HG02973 (cell line): ENCODE measurements at regions not wholly inside any gene's neighbourhood (a gene's known extent, or its start where the extent isn't known, plus 50 kb on each side); places are given as distances from the start of the nearest gene placed in this dataset.

ENCODE experiments used
- ATAC-seq: cut with Tn5 transposase; IDR thresholded peaks from one replicate; pipeline ENCODE4 v1.9.1; 2021; ENCODE audit warnings: moderate library complexity; ENCODE audit not compliant: unreplicated experiment

- ATAC-seq: no peak
Measured at GRCh38 chr4:123455360-123455759, 58.8 kb downstream of the SPRY1 start.

GRCh38 chr4:123462007-123462406 lies 65.4 kb downstream of the SPRY1 start:
- ATAC-seq: no peak

DNA sequence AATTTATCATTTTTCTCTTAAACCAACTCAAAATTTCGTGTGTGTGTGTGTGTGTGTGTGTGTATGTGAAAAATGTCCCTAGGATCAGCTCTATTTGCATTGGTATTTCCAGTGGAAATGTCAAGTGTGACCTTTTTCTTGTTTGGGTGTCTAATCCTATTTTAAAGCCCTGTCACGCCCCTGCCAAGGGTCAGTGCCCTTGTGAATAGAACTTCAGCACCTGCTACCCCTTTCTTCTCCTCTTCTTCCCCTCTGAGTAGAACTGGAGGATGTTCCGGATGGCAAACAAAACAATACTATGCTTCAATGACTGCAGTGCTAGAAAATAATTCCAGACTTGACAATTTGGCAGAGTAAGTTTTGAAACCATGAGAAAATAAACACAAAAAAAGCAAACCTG lies 67.3 kb downstream of the SPRY1 start:
- no peak for ATAC-seq

DNA sequence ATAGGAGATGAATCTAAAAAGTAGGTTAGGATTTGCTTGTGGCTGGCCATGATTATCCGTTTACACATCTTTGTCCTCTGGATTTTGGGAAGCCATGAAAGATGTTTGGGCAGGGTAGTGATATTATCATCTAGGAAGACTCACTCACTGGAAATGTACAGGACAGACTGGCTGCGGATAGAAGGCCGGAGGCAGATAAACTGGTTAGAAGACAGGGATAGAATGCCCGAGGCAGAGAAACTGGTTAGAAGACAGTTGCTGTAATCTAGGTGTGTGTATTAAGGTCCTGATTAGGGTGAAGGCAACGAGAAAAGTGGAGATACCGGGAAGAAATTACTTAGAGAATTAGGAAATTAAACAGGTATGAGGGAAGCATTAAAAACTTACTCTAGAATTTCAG lies 68.8 kb downstream of the SPRY1 start:
- no peak for ATAC-seq

DNA sequence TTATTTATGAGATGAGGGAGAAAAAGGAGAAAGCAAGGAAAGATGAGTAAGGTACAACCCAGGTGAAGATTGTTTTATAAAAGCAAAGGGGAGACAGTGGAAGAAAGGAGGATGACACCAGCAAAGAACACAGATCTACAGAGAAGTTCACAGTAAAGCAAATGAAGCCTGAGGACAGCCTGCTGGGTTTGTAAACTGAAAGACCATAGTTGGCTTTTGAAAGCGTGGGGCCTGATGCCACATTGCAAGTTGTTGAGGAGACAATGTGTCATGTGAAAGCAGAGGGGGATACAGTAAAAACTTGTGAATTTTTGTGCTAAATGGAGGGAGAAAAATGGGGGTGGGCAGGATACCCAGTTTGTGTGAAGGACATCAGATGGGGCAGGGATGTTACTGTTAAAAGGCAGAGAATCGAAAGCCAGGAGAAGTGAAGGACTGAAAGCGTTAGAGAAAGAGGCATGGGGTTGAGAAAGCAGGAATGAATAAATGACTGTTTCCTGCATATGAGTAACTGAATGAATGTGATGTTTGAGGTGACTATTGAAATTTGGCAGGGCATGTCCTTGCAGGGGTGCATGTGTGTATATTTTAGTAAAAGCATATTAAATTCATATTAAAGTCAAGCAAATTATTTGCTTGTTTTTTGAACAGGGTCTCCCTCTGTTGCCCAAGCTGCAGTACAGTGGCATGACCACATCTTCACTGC lies 69.6 kb downstream of the SPRY1 start:
- no peak for ATAC-seq

GRCh38 chr4:123468479-123469031 lies 72.0 kb downstream of the SPRY1 start:
- no peak for ATAC-seq

DNA sequence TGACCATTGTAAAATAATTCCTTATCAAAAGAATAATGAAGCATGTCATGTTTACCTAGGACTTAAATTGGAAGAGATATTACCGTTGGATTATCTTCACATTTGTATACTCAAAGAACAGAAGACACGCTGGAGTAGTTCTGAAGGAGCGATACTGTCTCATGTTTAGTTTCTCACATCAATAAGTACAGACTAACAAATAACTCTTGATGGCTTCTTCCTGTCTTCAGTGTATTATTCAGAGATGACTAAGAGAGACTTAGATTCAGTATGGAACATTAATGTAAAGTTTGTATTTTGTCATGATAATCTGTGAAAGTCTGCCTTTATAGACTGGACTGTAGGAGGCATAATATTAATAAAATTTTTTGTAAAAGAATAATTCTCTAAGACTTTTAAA lies 72.7 kb downstream of the SPRY1 start:
- no peak for ATAC-seq

- no peak for ATAC-seq
Measured at GRCh38 chr4:123469696-123470095, 73.1 kb downstream of the SPRY1 start.

- ATAC-seq: no peak
Measured at GRCh38 chr4:123470640-123471039, 74.0 kb downstream of the SPRY1 start.

GRCh38 chr4:123471655-123472369 lies 75.2 kb downstream of the SPRY1 start:
- no peak for ATAC-seq

DNA sequence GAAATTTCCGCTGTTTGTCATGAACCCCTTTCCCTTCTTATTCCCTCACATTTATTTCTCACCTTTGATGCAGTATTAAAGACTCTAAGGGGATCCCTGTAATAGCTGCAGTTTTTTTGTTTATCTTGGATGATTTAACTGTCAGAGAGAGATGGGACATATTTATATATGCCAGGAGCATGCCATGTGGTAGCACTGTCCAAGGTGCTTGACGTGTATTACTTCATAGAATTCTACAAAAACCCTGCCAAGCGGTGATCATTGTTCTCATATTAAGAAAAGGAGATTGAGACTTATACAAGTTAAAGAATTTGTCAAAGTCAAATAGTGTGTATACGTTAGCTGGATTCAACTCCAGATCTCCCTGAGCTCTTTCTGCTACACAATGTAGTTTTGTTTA lies 78.2 kb downstream of the SPRY1 start:
- ATAC-seq: no peak

DNA sequence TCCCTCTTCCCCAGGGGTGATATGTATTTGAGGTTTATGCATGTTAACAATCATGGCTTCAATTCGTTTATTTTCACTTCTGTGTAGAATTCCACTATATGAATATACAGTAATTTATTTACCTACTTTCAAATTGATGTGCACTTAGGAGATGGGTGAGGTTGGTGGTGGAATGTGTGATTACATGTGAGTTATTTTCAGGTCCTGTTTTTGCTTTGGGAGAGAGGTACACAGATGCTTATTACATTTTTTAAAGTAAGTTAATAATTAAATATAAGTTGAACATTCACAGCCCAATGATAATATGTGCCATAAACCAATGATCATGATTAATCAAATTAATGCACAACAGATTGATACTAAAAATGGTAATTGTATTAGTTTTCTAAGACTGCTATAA lies 79.5 kb downstream of the SPRY1 start:
- no peak for ATAC-seq

GRCh38 chr4:123477711-123478209 lies 81.2 kb downstream of the SPRY1 start:
- ATAC-seq: no peak

DNA sequence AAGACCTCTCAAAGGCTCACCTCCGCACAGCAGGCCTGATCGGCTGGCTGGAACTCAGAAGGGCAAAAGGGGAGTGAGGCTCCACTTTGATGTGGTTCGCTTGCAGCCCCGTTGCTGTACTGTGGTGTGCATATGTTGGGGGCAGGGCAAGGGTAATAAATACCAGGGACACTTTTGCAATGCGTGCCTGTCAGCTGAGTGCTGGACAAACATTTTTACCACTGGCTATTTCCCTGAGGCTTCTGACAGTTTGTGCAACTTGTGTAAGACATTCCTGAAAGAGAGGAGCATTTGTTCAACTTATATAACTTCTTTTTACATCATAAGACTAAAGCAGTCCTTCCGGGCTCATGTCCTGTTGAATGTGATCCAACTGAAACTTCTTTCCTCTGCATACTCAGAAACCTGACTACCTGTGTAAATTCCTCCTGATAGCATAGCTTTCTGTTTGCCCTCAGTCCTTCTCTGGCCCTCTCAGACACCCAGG lies 82.3 kb downstream of the SPRY1 start:
- ATAC-seq: no peak

GRCh38 chr4:123479944-123480343 lies 83.3 kb downstream of the SPRY1 start:
- no peak for ATAC-seq

DNA sequence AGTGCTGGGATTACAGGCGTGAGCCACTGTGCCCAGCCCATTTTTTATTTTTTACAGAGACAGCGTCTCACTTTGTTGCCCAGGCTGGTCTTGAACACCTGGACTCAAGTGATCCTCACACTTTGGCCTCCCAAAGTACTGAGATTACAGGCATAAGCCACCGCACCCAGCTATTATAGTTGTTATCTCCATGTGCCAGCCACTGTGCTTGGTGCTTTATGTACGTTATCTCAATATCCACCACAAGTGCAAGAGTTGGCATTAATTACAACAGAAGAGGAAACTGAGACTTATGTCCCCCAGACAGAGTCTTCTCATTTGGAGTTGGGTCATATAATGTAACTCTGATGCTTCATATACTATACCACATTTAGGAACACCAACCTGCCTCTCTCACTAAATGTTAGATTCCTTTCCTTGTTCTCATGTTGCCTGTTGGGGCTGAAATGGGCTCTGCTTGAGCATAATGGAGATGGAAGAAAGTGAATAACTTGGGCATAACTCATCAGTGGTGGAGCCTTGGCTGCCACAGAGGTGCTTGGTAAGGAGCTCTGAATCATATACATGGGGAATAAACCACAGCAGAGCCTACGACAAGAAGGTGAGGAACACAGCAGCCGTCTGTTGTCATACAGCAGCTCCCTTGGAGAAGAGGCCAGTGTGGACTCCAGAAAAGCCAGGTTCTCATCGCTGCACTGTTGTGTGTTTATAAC lies 84.3 kb downstream of the SPRY1 start:
- no peak for ATAC-seq

DNA sequence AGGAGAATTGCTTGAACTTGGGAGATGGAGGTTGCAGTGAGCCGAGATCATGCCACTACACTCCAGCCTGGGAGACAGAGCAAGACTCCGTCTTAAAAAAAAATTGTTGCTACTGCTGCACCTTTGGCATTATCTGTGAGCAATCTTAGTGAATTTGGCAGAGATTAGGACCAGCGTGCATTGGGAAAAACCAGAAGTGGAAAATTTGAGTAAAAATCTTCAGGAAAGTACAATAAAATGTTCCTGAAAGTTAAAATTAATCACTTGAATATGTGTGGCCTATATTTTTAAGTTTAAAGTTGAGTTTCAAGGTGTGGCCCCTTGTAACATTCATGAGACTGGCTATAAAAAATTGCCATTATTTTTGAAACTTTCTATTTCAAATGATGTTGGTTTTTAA lies 85.1 kb downstream of the SPRY1 start:
- ATAC-seq: no peak

DNA sequence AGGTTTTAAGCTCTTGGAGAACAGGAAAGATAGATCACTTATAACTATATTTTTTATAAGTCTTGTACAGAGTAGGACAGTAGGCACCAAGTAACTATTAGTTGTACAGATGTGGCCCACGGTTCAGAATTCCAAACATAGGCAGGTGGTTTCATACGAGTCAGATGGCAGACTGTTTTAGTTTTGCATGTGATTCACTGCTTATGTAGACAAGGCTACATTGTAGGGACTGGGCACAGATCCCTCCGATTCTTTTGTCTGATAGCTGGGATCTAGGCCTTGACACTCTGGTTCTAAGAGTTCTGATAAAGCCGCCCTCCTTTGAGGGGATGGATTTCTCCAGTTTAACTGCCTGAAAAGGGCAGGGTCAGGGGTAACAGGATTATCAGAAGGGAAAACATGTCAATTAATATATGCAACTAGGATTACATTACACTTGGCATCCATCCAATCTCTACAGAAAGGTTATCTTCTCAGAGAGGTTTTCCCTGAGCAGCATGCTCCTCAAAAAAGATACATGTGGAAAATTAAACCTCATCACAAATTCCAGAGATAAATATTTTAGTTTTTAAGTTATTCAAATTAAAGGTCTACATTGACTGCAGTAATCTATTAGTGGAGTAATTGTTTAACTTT lies 87.8 kb downstream of the SPRY1 start:
- no peak for ATAC-seq

DNA sequence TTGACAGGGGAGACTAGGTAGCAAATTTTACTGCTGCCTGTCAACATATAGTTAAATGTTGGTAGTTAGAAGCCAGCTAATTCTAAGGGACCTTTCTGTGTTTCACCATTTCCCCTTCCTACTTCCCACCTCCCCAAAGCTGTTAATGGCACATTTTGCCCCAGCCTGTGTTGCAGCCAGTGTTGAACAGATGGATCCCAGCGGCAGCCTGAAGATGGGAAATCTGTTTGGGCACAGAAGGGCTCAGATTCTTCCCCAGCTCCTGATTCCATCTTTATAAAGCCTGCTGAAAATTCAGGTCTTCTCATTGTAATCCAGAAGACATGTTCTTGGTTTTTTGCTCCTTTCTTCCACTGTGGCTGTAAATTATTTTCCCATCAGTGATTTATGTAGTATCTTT lies 89.0 kb downstream of the SPRY1 start:
- ATAC-seq: no peak

DNA sequence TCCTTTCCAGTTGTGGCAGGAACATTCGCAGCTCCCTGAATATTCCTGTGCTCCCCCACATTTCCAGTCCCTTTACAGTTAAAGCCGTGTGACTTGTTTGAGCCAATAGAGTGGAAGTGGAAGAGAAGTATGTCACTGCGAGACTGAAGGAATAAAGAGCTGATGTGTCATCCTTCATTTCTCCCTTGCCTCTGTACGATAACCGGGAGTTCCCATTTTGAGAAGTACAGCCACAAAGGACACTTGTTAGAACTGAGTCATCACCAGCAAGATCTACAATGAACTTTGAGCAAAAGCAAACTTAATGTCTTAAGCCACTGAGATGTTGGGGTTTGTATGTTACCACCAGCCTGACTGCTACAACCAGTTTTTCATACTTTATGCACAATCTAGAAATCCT lies 92.3 kb downstream of the SPRY1 start:
- peak; percentile 82 for ATAC-seq

- no peak for ATAC-seq
Measured at GRCh38 chr4:123495530-123495929, 98.9 kb downstream of the SPRY1 start.
